WTC11 (cell line): ENCODE measurements at regions not wholly inside any gene's neighbourhood (a gene's known extent, or its start where the extent isn't known, plus 50 kb on each side); places are given as distances from the start of the nearest gene placed in this dataset.

Experiments used
- ATAC-seq: fragments of 200-7000 bp; cut with Tn5 transposase; 2 replicates; pipeline ENCODE4 v1.10.0; 2021; ENCODE audit warnings: mild to moderate bottlenecking, moderate library complexity
- CTCF ChIA-PET: fragments of 300-600 bp; sonication (Branson Sonifier 250); formaldehyde crosslinking; loops from one replicate; lab custom pipeline; 2021; ENCODE audit warnings: antibody characterized with exemption; lab: Charles Lee
- POLR2A ChIA-PET: fragments of 350-600 bp; sonication (Branson Sonifier 250); formaldehyde crosslinking; loops from one replicate; lab custom pipeline; 2021; ENCODE audit warnings: antibody characterized with exemption; lab: Charles Lee
- DNase-seq: peaks from one replicate; pipeline ENCODE4 v3.0.0; 2021; ENCODE audit warnings: low spot score
- H3K27ac Mint-ChIP-seq: 2 replicates; pipeline ENCODE4 v1.8.0; 2021; ENCODE audit warnings: mixed read lengths
- H3K27me3 Mint-ChIP-seq: 2 replicates; pipeline ENCODE4 v1.8.0; 2021; ENCODE audit warnings: low read depth, mild to moderate bottlenecking, moderate library complexity, mixed read lengths
- H3K36me3 Mint-ChIP-seq: 2 replicates; pipeline ENCODE4 v1.8.0; 2021; ENCODE audit warnings: mixed read lengths
- H3K4me1 Mint-ChIP-seq: 2 replicates; pipeline ENCODE4 v1.8.0; 2022; ENCODE audit warnings: mixed read lengths
- H3K4me3 Mint-ChIP-seq: 2 replicates; pipeline ENCODE4 v1.8.0; 2021; ENCODE audit warnings: mild to moderate bottlenecking, moderate library complexity, mixed read lengths
- H3K9me3 Mint-ChIP-seq: 2 replicates; pipeline ENCODE4 v1.8.0; 2021; ENCODE audit warnings: mixed read lengths
- ATF2 ChIP-seq: sonication (generic); formaldehyde crosslinking; IDR thresholded peaks from 2 replicates; pipeline ENCODE4 v1.8.1; 2022; ENCODE audit warnings: low read depth, missing genetic modification reagents, borderline replicate concordance
- CDX4 ChIP-seq: fragments of 250-450 bp; sonication (Bioruptor Pico); IDR thresholded peaks from 2 replicates; pipeline ENCODE4 v1.9.0; 2021; ENCODE audit warnings: moderate library complexity, mild to moderate bottlenecking, inconsistent platforms, borderline replicate concordance
- CREB1 ChIP-seq: sonication (generic); formaldehyde crosslinking; IDR thresholded peaks from 2 replicates; pipeline ENCODE4 v1.8.0; 2023; ENCODE audit warnings: mild to moderate bottlenecking, missing genetic modification reagents
- CTCF ChIP-seq: fragments of 200-600 bp; IDR thresholded peaks from 2 replicates; pipeline ENCODE4 v1.8.0; 2022; ENCODE audit warnings: antibody characterized with exemption
- E2F1 ChIP-seq: sonication (generic); formaldehyde crosslinking; IDR thresholded peaks from 2 replicates; pipeline ENCODE4 v1.8.0; 2022; ENCODE audit warnings: mild to moderate bottlenecking, missing genetic modification reagents
- EMX1 ChIP-seq: fragments of 250-450 bp; sonication (Bioruptor Pico); IDR thresholded peaks from 2 replicates; pipeline ENCODE4 v1.8.0; 2021; ENCODE audit warnings: mild to moderate bottlenecking
- HMGA2 ChIP-seq: fragments of 250-450 bp; sonication (Bioruptor Pico); IDR thresholded peaks from 2 replicates; pipeline ENCODE4 v1.4.0; 2021; ENCODE audit warnings: mild to moderate bottlenecking, moderate library complexity
- NFYB ChIP-seq: sonication (generic); formaldehyde crosslinking; conservative IDR thresholded peaks from 2 replicates; pipeline ENCODE4 v1.8.0; 2022; ENCODE audit warnings: low read depth, missing genetic modification reagents
- NR1H2 ChIP-seq: sonication (generic); formaldehyde crosslinking; IDR thresholded peaks from 2 replicates; pipeline ENCODE4 v1.9.0; 2021; ENCODE audit warnings: mild to moderate bottlenecking, moderate library complexity, missing genetic modification reagents
- NR3C1 ChIP-seq: sonication (generic); formaldehyde crosslinking; conservative IDR thresholded peaks from 2 replicates; pipeline ENCODE4 v1.8.1; 2023; ENCODE audit warnings: low read depth, mild to moderate bottlenecking, missing genetic modification reagents
- OVOL2 ChIP-seq: fragments of 250-450 bp; sonication (Bioruptor Pico); IDR thresholded peaks from 2 replicates; pipeline ENCODE4 v1.9.0; 2021; ENCODE audit warnings: mild to moderate bottlenecking, borderline replicate concordance
- RORB ChIP-seq: fragments of 250-450 bp; sonication (Bioruptor Pico); IDR thresholded peaks from 2 replicates; pipeline ENCODE4 v1.9.0; 2021; ENCODE audit warnings: mild to moderate bottlenecking
- SMAD3 ChIP-seq: sonication (generic); formaldehyde crosslinking; IDR thresholded peaks from 2 replicates; pipeline ENCODE4 v1.8.0; 2022; ENCODE audit warnings: missing genetic modification reagents, mild to moderate bottlenecking, borderline replicate concordance
- SP1 ChIP-seq: sonication (generic); formaldehyde crosslinking; conservative IDR thresholded peaks from 2 replicates; pipeline ENCODE4 v1.8.1; 2022; ENCODE audit warnings: missing genetic modification reagents
- ZMAT4 ChIP-seq: fragments of 250-450 bp; sonication (Bioruptor Pico); IDR thresholded peaks from 2 replicates; pipeline ENCODE4 v1.9.0; 2021; ENCODE audit warnings: mild to moderate bottlenecking
- ZNF532 ChIP-seq: fragments of 250-450 bp; sonication (Bioruptor Pico); IDR thresholded peaks from 2 replicates; pipeline ENCODE4 v1.9.0; 2021; ENCODE audit warnings: mild to moderate bottlenecking, borderline replicate concordance

- TF ChIP-seq ZNF532 (CRISPR knock-in tag) (no peak), NR1H2 (CRISPR knock-in tag) (no peak), CDX4 (no peak)
Measured at GRCh38 chr2:11069566-11070185, 85.6 kb upstream of the SLC66A3 start (continued).

- POLR2A ChIA-PET = no interaction called here
- Mint-ChIP-seq H3K4me1 (peaks cover 28% of the 10 kb centered on the region), H3K27ac (no peak overlapping the region), H3K36me3 (no peaks in the 10 kb centered on the region), H3K27me3 (no peaks in the 10 kb centered on the region; the same call in 1 of the 2 replicates), H3K4me3 (no peak overlapping the region), H3K9me3 (peaks cover 4% of the 10 kb centered on the region)
- ATAC-seq = peak; percentile 64
- peak; percentile 44 for DNase-seq
- CTCF ChIA-PET = interaction anchor here (0.6 to 3.3 kb wide), 11 partner anchors 8 to 429 kb away, joined by 3 to 17 read pairs (median 5); partner anchors contain the start of gene KCNF1
- TF ChIP-seq RORB (no peak), ATF2 (CRISPR knock-in tag) (no peak), NR3C1 (CRISPR knock-in tag) (no peak), OVOL2 (CRISPR knock-in tag) (no peak), HMGA2 (CRISPR knock-in tag) (no peak), E2F1 (no peak), CREB1 (no peak), NFYB (no peak), SMAD3 (CRISPR knock-in tag) (no peak), CTCF (no peak), EMX1 (CRISPR knock-in tag) (no peak), ZMAT4 (CRISPR knock-in tag) (no peak), SP1 (CRISPR knock-in tag) (no peak)
Measured at GRCh38 chr2:11071211-11071610, 84.1 kb upstream of the SLC66A3 start.
